ENCODE measurements at regions not wholly inside any gene's neighbourhood (a gene's known extent, or its start where the extent isn't known, plus 50 kb on each side); places are given as distances from the start of the nearest gene placed in this dataset.

DNA sequence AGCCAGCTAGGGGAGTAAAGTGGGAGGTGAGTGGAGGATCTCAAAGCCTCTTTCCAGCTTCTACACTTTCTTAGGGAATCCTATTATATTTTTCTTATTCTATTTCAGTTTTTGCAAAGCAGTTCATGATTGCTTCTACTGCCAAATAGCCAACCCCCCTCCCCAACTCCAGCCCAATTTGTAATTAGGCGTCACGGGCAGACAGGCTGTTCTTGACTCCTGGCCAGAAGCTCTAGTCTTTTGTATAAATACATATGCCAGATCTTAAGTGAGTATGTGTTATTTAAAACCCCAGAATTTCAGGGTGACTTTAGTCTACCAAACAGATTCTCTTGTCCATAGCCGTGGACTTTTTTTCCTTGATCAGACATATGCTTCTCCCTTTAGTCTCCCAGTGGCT, 255.2 kb downstream of the BUB3 start:
- DNase-seq (ENCODE audit: low read depth), result no peak

DNA sequence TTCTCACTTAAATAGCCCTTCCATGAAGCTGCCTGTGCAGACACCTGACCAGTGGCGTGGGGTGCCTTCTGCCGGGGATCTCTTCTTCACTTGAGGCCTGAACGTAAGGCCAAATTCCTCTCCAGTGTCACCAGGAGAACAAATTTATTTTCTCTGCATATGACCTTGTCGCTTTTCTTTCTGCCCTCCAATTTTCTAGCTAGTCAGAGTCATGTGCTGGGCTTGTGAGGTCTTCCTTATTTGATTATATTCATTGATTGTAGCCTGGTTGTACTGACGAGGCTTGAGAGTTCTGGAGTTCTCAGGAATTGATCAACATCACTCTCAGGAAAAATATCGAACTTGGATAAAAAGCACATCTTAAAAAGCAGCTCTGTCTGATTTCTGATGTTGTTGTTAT, 255.7 kb downstream of the BUB3 start:
- DNase-seq (ENCODE audit: low read depth), result no peak

DNA sequence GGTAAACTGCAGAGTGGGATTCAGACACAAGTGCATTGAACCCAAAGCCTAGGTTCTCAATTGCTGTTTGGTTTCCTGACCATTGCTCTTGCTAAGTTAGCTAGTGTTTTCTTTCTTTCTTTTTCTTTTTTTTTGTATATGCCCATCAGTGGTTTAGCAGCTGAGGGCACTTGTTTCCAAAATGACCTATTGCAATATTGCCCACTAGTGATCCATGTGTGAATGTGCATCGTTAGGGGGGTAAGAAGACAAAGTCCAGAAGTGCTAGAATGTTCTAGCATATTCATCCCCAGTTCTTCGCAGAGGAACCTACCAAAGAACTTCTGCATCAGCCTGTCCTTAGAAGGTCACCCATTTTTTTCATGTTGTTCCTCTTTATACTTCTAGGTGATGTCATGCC, 252.8 kb upstream of the GPR26 start:
- no peak for DNase-seq (ENCODE audit: low read depth)

DNA sequence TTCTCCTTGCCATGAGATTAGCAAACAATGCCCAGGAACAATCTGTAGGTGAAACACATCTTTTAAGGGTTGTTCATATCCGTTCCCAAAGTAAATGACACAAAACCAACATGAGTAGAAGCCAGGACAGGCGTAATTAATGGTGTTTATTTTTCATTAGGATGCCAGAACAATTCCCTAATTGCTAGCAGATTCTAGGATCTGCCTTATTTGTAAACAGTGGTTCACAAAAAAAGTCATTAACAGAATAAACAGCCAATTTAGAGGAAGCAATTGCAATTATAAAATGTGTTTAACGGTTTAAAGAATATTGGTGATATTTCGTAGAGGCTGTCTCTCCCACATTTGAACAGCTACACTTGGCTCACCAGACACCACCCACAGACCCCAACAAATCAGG, 250.6 kb upstream of the GPR26 start:
- DNase-seq (ENCODE audit: low read depth), result no peak

DNA sequence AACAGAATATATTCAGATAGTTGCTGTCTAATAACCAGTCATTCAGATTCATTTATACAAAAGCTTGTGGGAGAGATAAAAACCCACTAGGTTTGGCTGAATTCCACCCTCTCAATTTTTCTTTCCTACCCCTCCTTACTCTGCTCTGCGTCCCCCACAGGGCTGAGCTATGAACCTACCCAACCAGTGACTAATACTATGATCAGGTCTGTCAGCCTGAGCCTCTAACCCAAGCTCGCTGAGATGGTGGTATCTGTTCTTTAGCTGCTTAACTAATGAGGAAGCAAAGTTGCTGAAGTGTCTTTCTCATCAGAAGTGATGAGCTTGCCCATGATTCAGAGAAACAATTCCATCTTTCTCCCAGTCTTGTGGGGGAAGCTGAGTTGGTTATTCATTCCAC, 248.7 kb upstream of the GPR26 start:
- no peak for DNase-seq (ENCODE audit: low read depth)

DNA sequence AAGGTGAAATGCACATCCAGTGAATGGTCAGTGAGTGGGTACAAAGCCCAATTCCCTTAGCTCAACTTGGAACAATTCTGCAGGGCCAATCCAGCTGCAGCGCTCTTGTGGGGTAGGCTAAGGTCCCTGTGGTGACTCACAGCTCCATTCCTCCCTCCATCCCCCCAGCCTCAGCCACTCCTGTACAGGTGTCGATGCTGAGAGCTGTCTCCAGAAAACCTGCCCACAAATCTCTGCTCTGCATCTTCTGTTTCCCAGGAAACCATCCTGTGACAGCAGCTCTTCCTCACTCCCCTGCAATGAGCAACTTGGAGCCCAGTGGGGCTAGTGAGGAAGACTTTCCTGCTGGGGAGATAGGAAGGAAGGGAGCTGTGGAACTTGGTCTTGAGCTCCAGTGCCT, 244.7 kb upstream of the GPR26 start:
- no peak for DNase-seq (ENCODE audit: low read depth)

DNA sequence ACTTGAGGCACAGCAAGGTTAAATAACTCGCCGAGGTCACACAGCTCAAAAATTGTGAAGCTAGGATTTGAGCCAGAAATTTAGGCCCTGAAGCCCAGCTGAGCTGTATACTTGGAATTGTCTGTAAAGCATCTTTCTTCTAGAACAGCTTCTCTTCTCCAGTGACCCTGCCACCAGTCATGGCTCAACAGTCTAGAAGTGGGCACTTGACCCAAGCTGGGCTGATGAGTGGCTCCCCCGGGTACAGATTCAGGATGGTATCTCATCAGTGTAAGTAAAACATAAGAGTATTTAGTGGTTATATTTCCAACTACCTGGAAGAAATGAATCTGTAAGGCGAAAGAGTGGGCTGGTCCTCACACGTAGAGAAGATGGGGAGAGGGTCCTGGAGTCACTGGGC, 243.9 kb upstream of the GPR26 start:
- DNase-seq (ENCODE audit: low read depth), result no peak

DNA sequence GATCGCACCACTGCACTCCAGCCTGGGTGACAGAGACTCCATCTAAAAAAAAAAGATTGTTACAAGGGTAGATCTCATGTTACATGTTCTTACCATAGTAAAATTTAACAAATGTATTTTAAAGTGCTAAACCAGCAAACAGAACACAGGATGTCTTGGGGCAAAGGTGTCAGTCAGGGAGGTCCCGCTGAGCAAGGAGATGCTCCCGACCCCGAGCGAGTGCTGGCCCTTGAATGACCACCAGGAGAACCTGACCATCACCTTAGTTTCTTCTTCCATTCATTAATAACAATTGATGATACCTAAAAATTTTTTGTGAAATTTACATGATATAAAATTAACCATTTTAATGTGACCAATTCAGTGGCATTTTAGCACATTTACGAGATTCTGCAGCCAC, 241.6 kb upstream of the GPR26 start:
- DNase-seq (ENCODE audit: low read depth), result no peak

DNA sequence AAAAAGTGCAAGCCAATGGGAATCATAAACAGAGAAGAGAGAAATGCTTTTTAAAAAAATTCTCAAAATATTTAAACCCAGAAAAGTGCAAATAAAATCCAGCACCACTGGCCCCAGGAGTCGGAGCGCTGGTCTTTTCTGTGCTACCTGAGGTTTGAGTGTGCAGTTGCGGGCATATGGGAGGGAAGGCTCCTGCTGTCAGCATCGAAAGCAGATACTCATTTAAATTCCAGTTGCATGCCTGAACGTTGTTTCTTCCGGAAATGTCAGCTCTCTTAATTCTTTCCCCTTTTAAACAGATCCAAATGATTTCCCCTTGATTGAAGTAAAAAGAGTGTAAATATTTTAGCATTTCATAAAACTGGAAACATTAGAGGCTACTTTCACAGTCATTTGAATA, 240.5 kb upstream of the GPR26 start:
- DNase-seq (ENCODE audit: low read depth), result no peak

DNA sequence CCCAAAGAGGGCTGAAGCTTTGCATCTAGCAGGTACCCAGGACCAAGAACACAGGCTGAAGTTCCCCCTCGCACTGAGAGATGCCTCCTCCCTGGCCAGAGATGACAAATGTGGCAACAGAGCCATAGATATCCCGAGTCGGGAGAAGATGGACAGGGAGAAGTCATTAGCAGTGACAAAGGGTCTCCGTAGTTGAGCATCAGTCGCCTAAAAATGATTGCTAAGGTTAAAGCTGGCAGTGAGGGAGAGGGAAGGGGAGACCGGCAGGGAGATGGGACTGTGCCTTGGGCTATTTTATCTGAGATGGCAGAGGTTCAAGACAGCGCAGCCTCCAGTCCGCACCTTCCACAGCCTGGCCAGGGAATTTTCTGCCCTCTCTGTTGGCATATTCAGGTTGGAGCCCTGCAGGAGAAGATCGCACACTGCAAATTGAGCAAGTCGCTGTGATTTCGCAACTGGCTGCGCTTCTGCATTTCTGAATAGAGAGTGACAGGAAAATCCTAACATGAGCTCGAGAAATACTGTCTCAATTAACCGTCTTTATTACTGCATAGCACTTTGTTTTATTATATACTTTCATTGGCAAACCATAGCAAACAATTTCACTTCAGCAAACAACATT, 238.9 kb upstream of the GPR26 start:
- no peak for DNase-seq (ENCODE audit: low read depth)

DNA sequence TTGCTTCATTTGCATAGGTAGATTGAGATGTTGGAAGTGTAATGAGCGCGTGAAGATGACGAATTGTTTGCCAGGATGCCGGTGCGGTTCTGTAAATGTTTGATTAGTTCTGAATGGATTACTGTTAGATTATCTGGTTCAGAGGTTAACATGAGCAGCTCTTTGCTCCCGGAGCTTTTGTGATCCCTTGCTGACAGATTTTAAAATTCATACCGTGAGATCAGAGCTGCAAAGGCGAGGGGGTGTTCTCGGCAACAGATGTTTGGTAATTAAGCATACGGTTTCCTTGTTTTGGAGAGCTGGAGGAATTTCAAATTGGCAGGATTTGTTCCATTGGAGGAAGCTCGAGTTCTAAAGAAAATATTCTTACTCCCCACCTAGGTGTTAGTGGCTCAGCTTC, 237.8 kb upstream of the GPR26 start:
- DNase-seq (ENCODE audit: low read depth), result no peak

DNA sequence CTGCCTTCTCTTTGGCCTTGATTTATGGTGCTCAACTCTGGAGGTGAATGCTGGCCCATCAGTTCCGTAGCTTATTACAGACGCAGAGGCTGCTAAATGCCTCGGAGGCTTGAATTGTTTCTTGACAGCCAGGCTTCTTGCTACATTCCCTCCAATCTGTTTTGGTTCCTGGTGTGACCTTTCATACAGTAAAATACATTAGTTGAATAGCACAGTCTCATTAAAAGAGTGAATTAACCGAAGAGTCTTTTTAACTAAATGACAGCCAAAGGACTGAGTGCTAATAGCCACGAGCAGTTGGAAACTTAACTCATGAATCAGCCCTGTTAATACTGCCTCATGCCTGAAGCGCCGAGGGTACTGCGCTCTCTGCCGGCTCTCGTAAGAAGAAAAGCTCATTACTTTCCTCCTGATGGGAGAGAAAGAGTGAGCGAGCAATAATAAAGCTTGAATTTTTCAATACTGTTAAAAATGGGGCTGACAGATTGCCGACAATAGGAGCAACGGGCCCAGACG, 236.4 kb upstream of the GPR26 start:
- no peak for DNase-seq (ENCODE audit: low read depth)

DNA sequence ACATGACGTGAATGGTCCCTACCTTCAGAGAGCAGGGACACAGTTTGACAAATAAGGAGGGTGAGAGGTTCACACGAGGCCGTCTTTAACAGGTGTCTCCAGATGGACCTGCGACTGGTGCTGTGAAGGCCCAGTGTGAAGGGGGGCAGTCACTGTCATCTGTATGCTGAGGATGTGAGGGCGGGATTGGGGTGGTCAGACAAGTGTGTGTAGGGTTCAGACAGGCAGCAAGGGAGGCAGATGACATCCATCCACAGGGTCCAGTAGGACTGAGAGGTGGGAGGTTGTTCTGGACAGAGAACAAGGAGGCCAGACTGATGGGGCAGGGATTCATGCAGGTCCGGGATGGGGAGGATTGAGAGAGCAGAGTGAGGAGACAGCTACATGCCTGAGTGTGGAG, 232.6 kb upstream of the GPR26 start:
- DNase-seq (ENCODE audit: low read depth), result no peak

DNA sequence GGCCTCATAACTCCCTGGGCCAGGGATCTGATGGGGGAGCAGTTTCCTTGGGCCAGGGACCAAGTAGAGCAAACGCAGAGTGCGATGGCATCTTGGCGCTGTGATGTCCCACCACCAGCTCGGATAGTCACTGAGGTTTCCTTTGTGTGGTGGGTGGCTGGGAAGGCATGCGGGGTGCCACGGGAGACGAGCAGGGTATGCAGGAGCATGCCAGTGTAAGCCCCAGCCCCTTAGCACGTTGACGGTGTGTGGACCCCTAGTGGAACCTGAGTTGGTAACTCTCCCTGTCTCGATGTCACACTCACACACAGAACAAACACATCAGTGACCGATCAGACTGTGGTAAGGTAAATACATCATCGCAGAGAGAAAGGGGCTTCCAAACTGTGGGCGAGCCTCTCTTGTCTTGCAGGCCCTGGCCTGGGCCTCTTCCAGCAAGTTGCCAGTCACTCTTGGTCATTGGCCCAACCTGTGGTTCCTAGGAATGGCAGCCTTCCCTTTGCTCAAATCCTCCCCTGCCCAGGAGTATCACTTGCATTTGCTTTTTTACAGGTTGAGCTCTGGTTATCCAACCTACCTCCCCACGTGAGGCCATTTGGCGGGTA, 231.6 kb upstream of the GPR26 start:
- no peak for DNase-seq (ENCODE audit: low read depth)

DNA sequence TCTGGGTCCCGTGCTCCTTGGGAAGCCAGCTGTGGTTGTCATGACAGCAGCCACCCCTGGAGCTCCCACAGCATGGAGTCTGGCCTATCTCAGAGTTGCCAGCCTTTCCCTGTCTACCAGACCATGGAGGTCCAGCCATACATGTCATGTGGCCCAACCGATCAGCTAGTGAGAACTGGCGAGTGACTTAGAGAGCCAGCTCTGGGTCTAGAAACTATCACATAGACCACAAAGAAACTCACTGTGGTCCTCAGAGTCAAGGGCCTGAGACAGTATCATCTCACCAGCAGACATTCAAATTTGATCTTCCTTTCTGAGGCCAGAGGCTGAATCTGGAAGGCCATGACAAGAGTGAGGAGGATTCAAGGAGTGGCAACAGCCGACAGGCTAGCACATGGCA, 223.3 kb upstream of the GPR26 start:
- DNase-seq (ENCODE audit: low read depth), result no peak

DNA sequence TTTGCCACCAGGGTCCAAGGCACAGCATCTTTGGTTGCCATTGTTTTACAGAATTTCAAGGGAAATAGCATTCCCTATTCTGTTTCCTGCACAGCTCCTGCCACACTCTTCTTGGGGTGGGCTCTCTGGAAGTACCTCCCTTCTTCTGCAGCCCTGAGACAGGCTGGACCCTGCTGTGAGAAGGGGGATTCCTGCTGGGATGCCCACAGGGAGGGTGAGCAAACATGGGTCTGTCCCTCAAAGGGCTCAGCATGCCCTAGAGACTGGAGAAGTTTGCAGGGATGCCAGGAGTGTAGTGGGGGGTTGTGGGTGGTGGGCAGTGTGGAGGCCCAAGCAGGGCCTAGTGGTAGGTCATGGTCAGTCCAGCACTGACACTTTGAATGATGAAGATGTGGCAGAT, 222.2 kb upstream of the GPR26 start:
- DNase-seq (ENCODE audit: low read depth), result no peak

DNA sequence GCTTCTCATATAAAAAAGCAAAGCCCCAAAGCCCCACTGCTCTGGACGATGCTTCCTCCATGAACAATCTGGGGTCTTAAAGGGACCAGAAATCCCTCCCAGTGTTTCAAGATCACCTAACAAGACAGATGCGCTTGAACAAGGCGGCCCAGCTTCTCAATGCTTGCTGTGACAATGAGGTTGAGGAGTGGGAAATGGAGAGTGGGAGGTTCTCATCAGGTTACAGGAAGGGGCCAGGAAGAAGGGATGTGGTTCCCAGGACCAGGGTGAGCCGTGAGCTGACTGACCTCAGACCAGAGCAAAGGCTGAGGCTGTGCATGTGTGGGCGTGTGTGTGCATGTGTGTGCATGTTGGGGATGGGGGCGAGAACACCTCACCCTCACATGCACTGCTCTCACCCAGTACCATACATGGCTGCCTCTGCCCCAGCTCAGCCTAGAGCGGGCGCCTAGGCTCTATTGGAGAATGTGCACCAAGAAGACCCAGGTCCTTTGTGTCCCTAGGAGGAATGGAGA, 220.8 kb upstream of the GPR26 start:
- DNase-seq (ENCODE audit: low read depth), result no peak

DNA sequence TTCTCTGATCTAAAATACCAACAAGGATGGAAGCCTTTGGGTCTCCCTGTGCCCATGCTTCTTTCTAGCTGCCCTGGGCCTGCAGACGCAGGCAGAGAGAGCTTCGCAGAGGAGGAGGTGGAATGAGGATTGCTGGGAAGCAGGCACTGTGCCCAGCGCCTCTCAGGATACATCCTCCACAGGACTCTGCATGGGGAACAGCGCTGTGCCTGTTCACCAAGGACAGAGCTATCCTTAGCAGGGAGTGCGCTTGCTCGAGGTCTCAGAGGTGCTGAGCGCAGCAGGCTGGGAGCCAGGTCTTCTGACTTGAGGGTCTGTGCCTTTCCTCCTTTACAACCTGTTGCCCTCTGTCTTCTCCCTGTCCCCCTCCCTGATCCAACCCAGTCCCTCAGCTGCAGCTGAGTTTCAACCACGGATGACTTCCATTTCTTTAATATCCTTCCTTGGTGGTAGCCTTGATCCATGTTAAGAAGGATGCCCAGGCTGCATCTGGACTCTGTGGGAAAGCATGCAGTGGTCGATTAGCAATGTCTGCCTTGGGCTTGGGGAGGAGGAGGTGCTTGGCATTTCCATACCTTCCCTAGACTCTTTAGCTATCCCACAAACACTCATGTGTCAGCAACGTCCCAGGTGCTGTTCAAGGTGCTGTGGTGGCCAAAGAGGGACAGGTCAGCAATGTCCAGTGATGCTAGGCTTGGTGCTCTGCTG, 219.6 kb upstream of the GPR26 start:
- DNase-seq (ENCODE audit: low read depth), result no peak

DNA sequence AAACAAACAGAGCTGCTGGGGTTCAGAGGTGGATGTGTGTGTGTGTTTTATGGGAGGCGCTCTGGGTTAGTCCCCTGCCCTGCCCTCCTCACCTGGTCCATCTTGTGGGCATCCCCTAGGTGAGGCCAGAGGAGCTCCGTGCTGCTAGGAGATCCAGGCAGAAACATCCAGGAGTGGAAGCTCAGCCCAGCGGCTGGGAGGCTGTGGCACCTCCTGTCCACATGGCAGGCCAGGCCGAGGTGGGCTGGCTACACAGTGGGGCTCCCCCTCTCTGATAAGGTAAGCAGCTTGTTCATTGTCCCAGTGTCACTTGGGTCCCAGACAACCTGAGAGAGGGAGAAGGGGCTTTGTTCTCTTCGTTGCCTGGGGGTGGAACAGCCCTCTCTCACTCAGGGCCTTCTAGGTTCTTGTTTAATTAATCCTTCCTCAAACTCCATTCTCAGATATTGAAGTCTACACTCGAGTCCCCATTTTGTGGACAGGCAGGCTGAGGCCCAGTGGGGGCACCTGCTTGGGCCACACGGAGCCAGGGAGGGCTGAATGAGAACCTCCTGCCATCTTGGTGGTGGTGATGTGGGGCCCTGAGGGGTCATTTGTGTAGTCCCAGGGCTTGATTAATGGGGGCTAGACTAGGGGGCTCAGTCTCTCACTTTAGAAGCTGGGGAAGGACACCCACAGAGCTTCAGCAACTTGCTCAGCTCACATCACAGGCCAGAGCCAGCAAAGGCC, 216.8 kb upstream of the GPR26 start:
- DNase-seq (ENCODE audit: low read depth), result no peak

DNA sequence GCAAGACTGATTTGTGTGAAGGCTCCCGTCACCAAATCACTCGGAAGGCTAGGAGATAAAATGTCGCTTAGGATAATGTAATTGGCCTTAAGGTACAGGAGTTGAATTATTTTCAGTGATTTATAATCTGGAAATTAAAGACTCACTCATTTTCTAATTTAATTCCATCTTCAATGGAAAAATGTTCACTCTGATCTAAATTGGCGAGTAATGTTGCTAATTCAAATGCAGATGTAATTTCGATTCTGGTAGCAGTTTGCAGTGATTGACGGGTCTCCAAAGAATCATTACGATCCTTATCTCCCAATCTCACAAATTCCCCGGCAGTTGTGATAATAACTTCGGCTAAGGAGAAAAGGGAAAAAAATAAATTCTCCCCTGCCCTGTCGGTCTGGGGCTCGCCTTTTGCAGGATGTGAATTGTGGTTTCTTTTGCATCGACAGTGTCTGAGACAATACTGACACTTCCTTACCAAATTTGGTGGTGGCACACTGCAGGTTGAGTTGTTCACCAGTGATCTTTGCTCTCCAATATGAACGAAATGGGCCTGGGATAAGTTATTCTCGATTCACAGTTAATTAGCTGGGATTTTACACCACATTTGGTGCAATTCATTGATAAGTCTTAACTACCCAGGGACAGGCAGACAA, 215.1 kb upstream of the GPR26 start:
- DNase-seq (ENCODE audit: low read depth), result no peak

DNA sequence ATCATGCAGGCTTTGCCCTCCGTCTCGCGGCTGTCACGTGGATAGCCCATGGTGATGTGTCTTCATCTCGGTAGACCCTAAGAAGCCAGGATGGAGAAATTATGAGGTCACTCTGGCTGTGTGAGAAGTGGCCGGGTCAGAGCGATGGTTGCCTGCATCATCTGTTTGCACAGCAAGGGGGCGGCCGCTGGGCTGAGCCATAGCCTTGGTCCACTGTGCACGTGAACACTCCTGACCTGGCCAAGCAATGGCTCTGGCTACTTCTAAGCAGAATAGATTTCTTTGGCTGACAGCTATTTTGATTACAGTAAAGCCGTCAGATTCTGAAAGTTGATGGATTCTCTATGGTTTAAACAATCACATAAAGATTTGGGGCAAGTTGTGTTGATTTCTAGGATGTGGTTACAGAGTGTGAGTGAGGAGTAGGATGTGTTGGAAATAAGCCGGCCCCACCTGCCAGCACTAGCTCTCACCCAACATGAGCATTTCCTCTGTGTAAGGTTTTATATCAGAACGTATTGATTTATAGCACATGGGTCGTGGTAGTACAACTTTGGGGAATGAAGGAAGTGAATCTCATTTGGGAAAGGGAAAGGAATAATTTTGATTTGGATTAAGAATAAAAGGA, 214.4 kb upstream of the GPR26 start:
- DNase-seq (ENCODE audit: low read depth), result no peak

DNA sequence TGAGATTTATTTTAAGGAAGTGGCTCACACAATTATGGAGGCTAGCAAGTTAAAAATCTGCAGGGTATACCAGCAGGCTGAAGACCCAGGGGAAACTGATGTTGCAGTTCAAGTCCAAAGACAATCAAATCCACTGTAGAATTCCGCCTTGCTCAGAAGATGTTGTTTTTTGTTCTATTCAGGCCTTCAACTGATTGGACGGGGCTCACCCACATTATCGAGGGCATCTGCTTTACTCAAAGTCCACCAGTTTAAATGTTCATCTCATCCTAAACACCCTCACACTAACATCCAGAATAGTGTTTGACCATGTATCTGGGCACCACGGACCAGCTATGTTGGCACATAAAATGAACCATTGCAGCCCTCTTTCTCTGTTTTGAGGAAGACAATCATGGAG, 211.2 kb upstream of the GPR26 start:
- no peak for DNase-seq (ENCODE audit: low read depth)

Data from activated gamma-delta T cell treated with anti-CD3 and anti-CD28 coated beads, Interleukin-2, amount 50 U/mL, for 16 hours (primary cell).